Mesenchymal stem cell (in vitro differentiated cells and primary cell): ENCODE measurements at regions not wholly inside any gene's neighbourhood (a gene's known extent, or its start where the extent isn't known, plus 50 kb on each side); places are given as distances from the start of the nearest gene placed in this dataset.

Experiments used
- DNase-seq: peaks from one replicate; pipeline ENCODE4 v3.0.0-alpha.2; 2013
- H2AFZ ChIP-seq: one replicate; pipeline ENCODE4 v1.6.1; 2013; ENCODE audit warnings: low read depth, mild to moderate bottlenecking, control low read depth, inconsistent platforms, low read length, moderate library complexity
- H2AK5ac ChIP-seq: 2 replicates; pipeline ENCODE4 v1.6.1; 2013; ENCODE audit warnings: low read length, moderate library complexity, mild to moderate bottlenecking, inconsistent platforms; ENCODE audit not compliant: severe bottlenecking
- H2BK120ac ChIP-seq: one replicate; pipeline ENCODE4 v1.6.1; 2013; ENCODE audit warnings: low read depth, mild to moderate bottlenecking, inconsistent platforms, low read length, moderate library complexity
- H2BK12ac ChIP-seq, 2 experiments: one replicate each; pipeline ENCODE4 v1.6.1; 2013; ENCODE audit warnings: inconsistent platforms in 2 of 2, low read length in 2 of 2, mild to moderate bottlenecking in 2 of 2, moderate library complexity in 2 of 2, control low read depth in 1 of 2
- H2BK15ac ChIP-seq: one replicate; pipeline ENCODE4 v1.6.1; 2013; ENCODE audit warnings: mild to moderate bottlenecking, low read depth, inconsistent platforms; ENCODE audit not compliant: poor library complexity, severe bottlenecking
- H2BK5ac ChIP-seq: 2 replicates; pipeline ENCODE4 v1.6.1; 2013; ENCODE audit warnings: low read depth, mild to moderate bottlenecking, low read length, control low read depth, inconsistent platforms; ENCODE audit not compliant: poor library complexity, severe bottlenecking
- H3K14ac ChIP-seq, 2 experiments: one replicate each; pipeline ENCODE4 v1.6.1; 2013; ENCODE audit warnings: inconsistent platforms in 2 of 2, low read length in 2 of 2, control low read depth in 1 of 2, mild to moderate bottlenecking in 1 of 2, moderate library complexity in 1 of 2
- H3K18ac ChIP-seq, 2 experiments: one replicate each; pipeline ENCODE4 v1.6.1; 2013; ENCODE audit warnings: inconsistent platforms in 2 of 2, low read length in 2 of 2, control low read depth in 1 of 2, low read depth in 1 of 2, mild to moderate bottlenecking in 1 of 2
- H3K23ac ChIP-seq, 2 experiments: one replicate each; pipeline ENCODE4 v1.6.1; 2013; ENCODE audit warnings: inconsistent platforms in 2 of 2, low read length in 2 of 2, mild to moderate bottlenecking in 2 of 2, moderate library complexity in 2 of 2, control low read depth in 1 of 2
- H3K27ac ChIP-seq: 2 replicates; pipeline ENCODE4 v1.5.1; 2013; ENCODE audit warnings: mild to moderate bottlenecking, moderate library complexity, low read length, control low read depth, inconsistent platforms; ENCODE audit not compliant: poor library complexity, severe bottlenecking
- H3K27me3 ChIP-seq, 2 experiments: 2 replicates each; pipeline versions ENCODE4 v1.6.1 to v1.7.0; 2013; ENCODE audit warnings: low read length in 2 of 2, mild to moderate bottlenecking in 2 of 2, moderate library complexity in 2 of 2, control low read depth in 1 of 2, inconsistent platforms in 1 of 2; ENCODE audit not compliant: control insufficient read depth in 1 of 2, insufficient read depth in 1 of 2
- H3K36me3 ChIP-seq, 2 experiments: 2 replicates each; pipeline versions ENCODE4 v1.6.1 to v1.7.0; 2013; ENCODE audit warnings: low read length in 2 of 2, control low read depth in 1 of 2, inconsistent platforms in 1 of 2, low read depth in 1 of 2, mild to moderate bottlenecking in 1 of 2; ENCODE audit not compliant: insufficient read depth in 2 of 2, control insufficient read depth in 1 of 2
- H3K4ac ChIP-seq, 2 experiments: one replicate each; pipeline ENCODE4 v1.6.1; 2013; ENCODE audit warnings: inconsistent platforms in 2 of 2, low read length in 2 of 2, mild to moderate bottlenecking in 2 of 2, moderate library complexity in 2 of 2, control low read depth in 1 of 2, low read depth in 1 of 2
- H3K4me1 ChIP-seq: 2 replicates; pipeline ENCODE4 v1.6.1; 2013; ENCODE audit warnings: low read depth, low read length, control low read depth; ENCODE audit not compliant: control insufficient read depth, insufficient read depth
- H3K4me2 ChIP-seq: 2 replicates; pipeline ENCODE4 v1.6.1; 2013; ENCODE audit warnings: low read length, mild to moderate bottlenecking, inconsistent platforms; ENCODE audit not compliant: poor library complexity, severe bottlenecking
- H3K4me3 ChIP-seq, 2 experiments: 2 replicates each; pipeline versions ENCODE4 v1.5.1 to v1.7.0; 2013; ENCODE audit warnings: low read length in 2 of 2, mild to moderate bottlenecking in 2 of 2, control low read depth in 1 of 2, low read depth in 1 of 2; ENCODE audit not compliant: insufficient read depth in 1 of 2
- H3K79me1 ChIP-seq: replicated peaks from 2 replicates; pipeline ENCODE4 v1.6.1; 2013; ENCODE audit warnings: mild to moderate bottlenecking, control low read depth, low read length, inconsistent platforms; ENCODE audit not compliant: poor library complexity, severe bottlenecking
- H3K9ac ChIP-seq: 2 replicates; pipeline ENCODE4 v1.7.0; 2013; ENCODE audit warnings: mild to moderate bottlenecking, low read length, moderate library complexity
- H3K9me3 ChIP-seq: 2 replicates; pipeline ENCODE4 v1.7.0; 2013; ENCODE audit warnings: mild to moderate bottlenecking, low read length; ENCODE audit not compliant: control insufficient read depth
- H4K8ac ChIP-seq: one replicate; pipeline ENCODE4 v1.6.1; 2013; ENCODE audit warnings: inconsistent platforms, mild to moderate bottlenecking, low read length, moderate library complexity
- H4K91ac ChIP-seq: one replicate; pipeline ENCODE4 v1.6.1; 2013; ENCODE audit warnings: mild to moderate bottlenecking, low read length, inconsistent platforms
- WGBS: methylation state at CpG from one replicate; pipeline ENCODE4 v1.1.7; 2013; ENCODE audit warnings: mixed read lengths; 5-methylcytosine and 5-hydroxymethylcytosine counted together

DNA sequence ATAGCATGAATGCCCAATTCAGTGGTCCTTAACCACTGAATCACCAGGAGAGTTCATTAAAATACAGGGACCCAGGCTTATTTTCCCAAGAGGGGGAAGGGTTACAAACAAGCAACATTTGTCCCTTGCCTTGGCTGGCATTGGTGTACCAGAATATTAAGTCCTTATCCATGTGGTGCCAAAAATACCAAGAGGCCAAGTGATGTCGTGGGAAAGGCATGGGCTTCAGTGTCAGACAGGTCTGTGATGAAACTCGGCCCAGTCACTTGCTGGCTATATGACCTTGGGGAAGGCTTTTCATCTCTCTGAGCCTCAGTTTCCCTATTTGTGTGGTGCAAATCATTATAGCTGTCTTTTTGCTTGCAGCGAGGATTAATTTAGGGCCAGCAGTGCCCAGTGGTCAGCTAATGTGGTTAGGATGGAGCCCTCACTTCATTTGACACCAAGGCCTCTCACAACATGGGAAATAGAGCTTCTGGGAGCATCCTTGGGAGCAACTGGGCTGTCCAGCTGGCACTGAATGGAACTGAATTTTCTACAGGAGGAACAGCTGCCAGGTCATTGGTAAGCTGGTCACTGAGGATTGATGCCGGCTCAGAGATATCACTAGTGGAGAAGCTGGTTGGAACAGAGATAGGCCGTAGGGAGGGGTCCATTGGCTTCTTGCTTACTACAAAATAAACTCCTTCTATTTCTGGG lies 77.2 kb upstream of the PPP2R5A start:
- 78% methylated on average over 4 of the region's 5 CpGs for WGBS

DNA sequence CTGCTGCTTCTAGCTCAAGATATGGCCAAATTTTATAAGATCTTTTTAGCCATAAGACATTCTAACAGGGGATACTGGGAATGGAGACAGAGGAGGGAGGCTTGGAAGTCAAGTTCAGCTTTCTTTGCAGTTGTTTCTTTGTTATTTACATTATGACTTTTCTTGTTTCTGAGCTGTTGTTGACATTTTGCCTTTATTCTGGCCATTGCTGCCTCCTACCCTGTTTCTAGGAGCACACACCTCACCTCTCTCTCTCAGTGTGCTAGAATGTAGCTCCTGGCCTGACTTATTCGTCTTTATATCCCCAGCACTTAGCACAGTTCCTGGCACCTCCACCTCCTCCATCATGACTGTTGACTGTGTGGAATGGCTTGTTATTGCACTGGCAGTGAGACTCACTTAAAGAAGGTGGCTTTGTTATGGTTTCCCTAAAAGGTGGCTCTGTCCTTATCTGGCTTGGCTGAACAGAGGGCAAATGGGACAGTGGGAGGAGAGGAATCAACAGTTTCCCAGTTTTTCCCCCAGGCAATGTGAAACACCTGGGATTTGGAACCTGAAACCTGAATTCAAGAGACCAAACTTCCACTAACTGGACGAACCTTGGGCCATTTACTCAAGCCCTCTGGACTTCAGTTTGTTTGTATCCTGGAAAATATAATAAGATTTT lies 76.1 kb upstream of the PPP2R5A start:
- Histone ChIP-seq H3K14ac (no peak overlapping the region), H3K4ac (no peak overlapping the region), H3K4me2 (no peak overlapping the region), H4K91ac (no peak overlapping the region), H3K27ac (no peak overlapping the region), H2AFZ (no peak overlapping the region), H2BK5ac (no peak overlapping the region), H3K23ac (no peak overlapping the region), H3K4me3 (no peak overlapping the region), H4K8ac (no peak overlapping the region), H3K36me3 (no peaks in the 10 kb centered on the region), H3K9ac (no peak overlapping the region), H3K4me1 (no peaks in the 10 kb centered on the region), H2AK5ac (no peak overlapping the region), H2BK120ac (no peak overlapping the region), H2BK12ac (no peak overlapping the region), H2BK15ac (no peak overlapping the region), H3K9me3 (no peaks in the 10 kb centered on the region), H3K18ac (no peak overlapping the region), H3K79me1 (no peaks in the 10 kb centered on the region), H3K27me3 (peaks cover 0 to 33% of the 10 kb centered on the region in 2 experiments)
- no peak for DNase-seq
- WGBS, result no CpG with 5 or more reads among the region's 2 CpGs

More for the DNA sequence above, 77.2 kb upstream of the PPP2R5A start:
- H3K27ac ChIP-seq, result no peak overlapping the region
- H3K9me3 ChIP-seq, result no peaks in the 10 kb centered on the region
- no peaks in the 10 kb centered on the region for H3K36me3 ChIP-seq
- DNase-seq, result no peak
- no peak overlapping the region for H3K18ac ChIP-seq
- H3K4me1 ChIP-seq, result no peaks in the 10 kb centered on the region
- no peak overlapping the region for H2AFZ ChIP-seq
- H3K4me2 ChIP-seq, result no peak overlapping the region
- H4K91ac ChIP-seq, result no peak overlapping the region
- H2BK15ac ChIP-seq, result no peak overlapping the region
- no peaks in the 10 kb centered on the region for H3K79me1 ChIP-seq
- H2AK5ac ChIP-seq, result peak overlapping the region; percentile 31
- no peak overlapping the region for H2BK12ac ChIP-seq
- peaks cover 0 to 31% of the 10 kb centered on the region in 2 experiments for H3K27me3 ChIP-seq
- H2BK5ac ChIP-seq, result no peak overlapping the region
- H2BK120ac ChIP-seq, result no peak overlapping the region
- H3K9ac ChIP-seq, result no peak overlapping the region
- H4K8ac ChIP-seq, result no peak overlapping the region
- no peak overlapping the region for H3K23ac ChIP-seq
- no peak overlapping the region for H3K4me3 ChIP-seq
- H3K14ac ChIP-seq, result no peak overlapping the region
- no peak overlapping the region for H3K4ac ChIP-seq

DNA sequence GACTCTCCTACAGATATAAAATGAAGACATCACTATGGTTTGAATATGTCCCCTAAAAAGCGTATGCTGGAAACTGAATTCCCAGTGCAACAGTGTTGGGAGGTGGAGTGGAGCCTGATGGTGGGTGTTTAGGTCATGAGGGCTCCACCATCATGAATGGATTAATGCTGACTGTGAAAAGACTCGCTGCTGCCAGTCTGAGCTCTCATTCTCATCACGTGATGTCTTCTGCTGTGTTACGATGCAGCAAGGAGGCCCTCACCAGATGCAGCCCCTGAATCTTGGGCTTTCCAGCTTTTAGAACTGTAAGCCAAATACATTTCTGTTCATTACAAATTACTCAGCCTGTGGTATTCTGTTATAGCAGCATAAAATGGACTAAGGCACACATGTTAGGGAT lies 73.8 kb upstream of the PPP2R5A start:
- DNase-seq, result no peak
- Histone ChIP-seq H2BK120ac (no peak overlapping the region), H3K23ac (no peak overlapping the region), H3K18ac (no peak overlapping the region), H3K4me3 (no peak overlapping the region), H3K79me1 (no peaks in the 10 kb centered on the region), H2BK15ac (no peak overlapping the region), H2AFZ (no peak overlapping the region), H2BK12ac (no peak overlapping the region), H4K91ac (no peak overlapping the region), H3K9me3 (peaks cover 2% of the 10 kb centered on the region), H3K4ac (no peak overlapping the region), H3K4me1 (no peaks in the 10 kb centered on the region), H4K8ac (no peak overlapping the region), H3K36me3 (no peaks in the 10 kb centered on the region), H3K9ac (no peak overlapping the region), H3K27me3 (peaks cover 0 to 46% of the 10 kb centered on the region in 2 experiments), H2BK5ac (no peak overlapping the region), H3K14ac (no peak overlapping the region), H3K4me2 (no peak overlapping the region), H3K27ac (no peak overlapping the region), H2AK5ac (no peak overlapping the region)
- WGBS, result 86% methylated on average over 4 of the region's 4 CpGs

DNA sequence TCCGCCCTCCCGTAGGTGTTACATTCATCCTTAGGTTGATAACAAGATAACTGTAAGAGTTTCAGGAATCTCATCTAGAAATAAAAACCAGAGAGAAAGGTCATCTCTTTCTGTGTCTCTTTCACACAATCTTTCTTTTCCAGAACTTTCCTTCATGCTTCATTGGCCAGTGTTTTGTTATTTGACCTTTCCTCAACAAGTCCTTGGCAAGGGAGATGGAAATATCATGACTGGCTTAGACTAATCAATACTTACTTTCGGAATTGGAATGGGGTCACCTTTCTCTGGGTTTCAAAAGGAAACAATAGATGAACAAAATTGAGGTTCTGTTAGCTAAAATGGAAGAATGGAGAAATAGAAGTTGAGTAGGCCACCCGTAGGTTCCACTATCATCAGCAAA lies 72.9 kb upstream of the PPP2R5A start:
- no peak overlapping the region for H3K4me2 ChIP-seq
- H4K91ac ChIP-seq, result no peak overlapping the region
- H3K4me3 ChIP-seq, result no peak overlapping the region
- H4K8ac ChIP-seq, result no peak overlapping the region
- no peak overlapping the region for H2BK120ac ChIP-seq
- no peak overlapping the region for H3K9ac ChIP-seq
- H3K14ac ChIP-seq, result no peak overlapping the region
- no peak overlapping the region for H2AFZ ChIP-seq
- no peaks in the 10 kb centered on the region for H3K36me3 ChIP-seq
- H2BK12ac ChIP-seq, result no peak overlapping the region
- no peak overlapping the region for H2AK5ac ChIP-seq
- no peak for DNase-seq
- H2BK15ac ChIP-seq, result no peak overlapping the region
- H3K18ac ChIP-seq, result no peak overlapping the region
- no peaks in the 10 kb centered on the region for H3K79me1 ChIP-seq
- H2BK5ac ChIP-seq, result no peak overlapping the region
- H3K4ac ChIP-seq, result no peak overlapping the region
- no peak overlapping the region for H3K23ac ChIP-seq
- no peak overlapping the region for H3K27ac ChIP-seq
- no peaks in the 10 kb centered on the region for H3K4me1 ChIP-seq
- peaks cover 0 to 47% of the 10 kb centered on the region in 2 experiments for H3K27me3 ChIP-seq
- peaks cover 2% of the 10 kb centered on the region for H3K9me3 ChIP-seq
- 98% methylated on average over 2 of the region's 4 CpGs for WGBS
